Mesothelial cell of epicardium (in vitro differentiated cells): ENCODE measurements at regions not wholly inside any gene's neighbourhood (a gene's known extent, or its start where the extent isn't known, plus 50 kb on each side); places are given as distances from the start of the nearest gene placed in this dataset.
"Not testable (repeated sequence)": the region's sequence is repeated elsewhere in the genome, so short reads cannot be mapped to it uniquely, and the experiment has no call there.

Source experiments
- DNase-seq, 2 experiments: peaks; one replicate each; pipeline ENCODE4 v3.0.0; 2021; ENCODE audit warnings: low spot score in 2 of 2; ENCODE audit not compliant: unreplicated experiment in 2 of 2
- H3K27ac Mint-ChIP-seq: 2 replicates; pipeline ENCODE4 v1.8.0; 2021; ENCODE audit warnings: mixed read lengths
- H3K27me3 Mint-ChIP-seq: 2 replicates; pipeline ENCODE4 v1.8.0; 2021; ENCODE audit warnings: low read depth, mixed read lengths
- H3K36me3 Mint-ChIP-seq: 2 replicates; pipeline ENCODE4 v1.8.0; 2021; ENCODE audit warnings: mixed read lengths
- H3K4me1 Mint-ChIP-seq: 2 replicates; pipeline ENCODE4 v1.8.0; 2021; ENCODE audit warnings: mixed read lengths
- H3K4me3 Mint-ChIP-seq: 2 replicates; pipeline ENCODE4 v1.8.0; 2021; ENCODE audit warnings: mild to moderate bottlenecking, moderate library complexity, mixed read lengths
- H3K9me3 Mint-ChIP-seq: 2 replicates; pipeline ENCODE4 v1.8.0; 2021; ENCODE audit warnings: mixed read lengths
- CTCF ChIP-seq: fragments of 200-600 bp; sonication (generic); IDR thresholded peaks from one replicate; pipeline ENCODE4 v1.5.0; 2021; ENCODE audit warnings: antibody characterized with exemption; ENCODE audit not compliant: unreplicated experiment

- peaks cover 3% of the 10 kb centered on the region for H3K36me3 Mint-ChIP-seq
- no peak for TF ChIP-seq CTCF
- peaks cover 41% of the 10 kb centered on the region for H3K9me3 Mint-ChIP-seq
- no peaks in the 10 kb centered on the region for H3K4me1 Mint-ChIP-seq
- no peak overlapping the region for H3K27ac Mint-ChIP-seq
- DNase-seq: no peak
- no peak overlapping the region for H3K4me3 Mint-ChIP-seq
- H3K27me3 Mint-ChIP-seq: no peaks in the 10 kb centered on the region
These were observed 202.8 kb upstream of the KCND2 start for GRCh38 chr7:120070201-120070600.

- Mint-ChIP-seq H3K4me1 (no peaks in the 10 kb centered on the region), H3K36me3 (no peaks in the 10 kb centered on the region), H3K4me3 (no peak overlapping the region), H3K27me3 (peaks cover 3% of the 10 kb centered on the region), H3K27ac (no peak overlapping the region), H3K9me3 (peaks cover 10% of the 10 kb centered on the region)
- no peak for TF ChIP-seq CTCF
- no peak for DNase-seq
These were observed 195.2 kb upstream of the KCND2 start for GRCh38 chr7:120077777-120078176.

- Mint-ChIP-seq H3K4me1 (no peaks in the 10 kb centered on the region), H3K4me3 (no peak overlapping the region), H3K27ac (no peak overlapping the region), H3K36me3 (no peaks in the 10 kb centered on the region), H3K27me3 (peaks cover 3% of the 10 kb centered on the region), H3K9me3 (peaks cover 7% of the 10 kb centered on the region)
- no peak for DNase-seq
- TF ChIP-seq CTCF: no peak
These were observed 194.0 kb upstream of the KCND2 start for GRCh38 chr7:120079022-120079421.

- H3K36me3 Mint-ChIP-seq: no peaks in the 10 kb centered on the region
- no peaks in the 10 kb centered on the region for H3K4me1 Mint-ChIP-seq
- H3K9me3 Mint-ChIP-seq: peaks cover under 1% of the 10 kb centered on the region
- no peak overlapping the region for H3K4me3 Mint-ChIP-seq
- no peak for DNase-seq
- H3K27ac Mint-ChIP-seq: no peak overlapping the region
- TF ChIP-seq CTCF: no peak
- H3K27me3 Mint-ChIP-seq: peaks cover 3% of the 10 kb centered on the region
These were observed 193.3 kb upstream of the KCND2 start for GRCh38 chr7:120079704-120080103.

GRCh38 chr7:120086468-120086867 lies 186.5 kb upstream of the KCND2 start:
- not testable (repeated sequence) for H3K27ac Mint-ChIP-seq, H3K4me3 Mint-ChIP-seq, H3K4me1 Mint-ChIP-seq, H3K9me3 Mint-ChIP-seq, H3K27me3 Mint-ChIP-seq, H3K36me3 Mint-ChIP-seq, DNase-seq

GRCh38 chr7:120089968-120090367 lies 183.0 kb upstream of the KCND2 start:
- no peaks in the 10 kb centered on the region for H3K9me3 Mint-ChIP-seq
- no peaks in the 10 kb centered on the region for H3K4me1 Mint-ChIP-seq
- no peaks in the 10 kb centered on the region for H3K27me3 Mint-ChIP-seq

More at GRCh38 chr7:120089968-120090367, 183.0 kb upstream of the KCND2 start:
- no peak for DNase-seq
- no peaks in the 10 kb centered on the region for H3K36me3 Mint-ChIP-seq
- no peak for TF ChIP-seq CTCF
- H3K4me3 Mint-ChIP-seq: no peak overlapping the region
- H3K27ac Mint-ChIP-seq: no peak overlapping the region
